MM.1S (cell line): ENCODE measurements at regions not wholly inside any gene's neighbourhood (a gene's known extent, or its start where the extent isn't known, plus 50 kb on each side); places are given as distances from the start of the nearest gene placed in this dataset.

Experiments
- DNase-seq: peaks from one replicate; pipeline ENCODE4 v3.0.0-alpha.2; 2015
- H2AFZ ChIP-seq: fragments of 300-600 bp; sonication (generic); 2 replicates; pipeline ENCODE4 v1.6.0; 2016; ENCODE audit warnings: antibody characterized with exemption, low read length
- H3F3A ChIP-seq: fragments of 300-600 bp; sonication (generic); 2 replicates; pipeline ENCODE4 v1.6.1; 2016; ENCODE audit warnings: mild to moderate bottlenecking, antibody characterized with exemption, low read length, moderate library complexity, mixed read lengths; ENCODE audit not compliant: insufficient read depth
- H3K27ac ChIP-seq: fragments of 300-600 bp; sonication (generic); 2 replicates; pipeline ENCODE4 v1.5.1; 2016; ENCODE audit warnings: mild to moderate bottlenecking, low read length
- H3K27me3 ChIP-seq: fragments of 300-600 bp; sonication (generic); replicated peaks from 2 replicates; pipeline ENCODE4 v1.6.0; 2016; ENCODE audit warnings: low read length; ENCODE audit not compliant: insufficient read depth
- H3K36me3 ChIP-seq: fragments of 300-600 bp; sonication (generic); replicated peaks from 2 replicates; pipeline ENCODE4 v1.6.1; 2016; ENCODE audit warnings: mild to moderate bottlenecking, low read length, mixed read lengths; ENCODE audit not compliant: insufficient read depth
- H3K4me1 ChIP-seq: fragments of 300-600 bp; sonication (generic); 2 replicates; pipeline ENCODE4 v1.6.1; 2016; ENCODE audit warnings: low read length, mixed read lengths
- H3K4me2 ChIP-seq: fragments of 300-600 bp; sonication (generic); 2 replicates; pipeline ENCODE4 v1.6.0; 2016; ENCODE audit warnings: low read depth, low read length
- H3K4me3 ChIP-seq: fragments of 300-600 bp; sonication (generic); 2 replicates; pipeline ENCODE4 v1.5.1; 2016; ENCODE audit warnings: low read length, mixed read lengths
- H3K79me2 ChIP-seq: fragments of 300-600 bp; sonication (generic); 2 replicates; pipeline ENCODE4 v1.6.1; 2016; ENCODE audit warnings: mixed run types, low read length, mixed read lengths
- H3K9ac ChIP-seq: fragments of 300-600 bp; sonication (generic); 2 replicates; pipeline ENCODE4 v1.6.1; 2016; ENCODE audit warnings: low read length, mixed read lengths
- H3K9me2 ChIP-seq: fragments of 300-600 bp; sonication (generic); replicated peaks from 2 replicates; pipeline ENCODE4 v1.6.1; 2016; ENCODE audit warnings: mild to moderate bottlenecking, low read length, mixed read lengths; ENCODE audit not compliant: insufficient read depth
- H3K9me3 ChIP-seq: fragments of 300-600 bp; sonication (generic); replicated peaks from 2 replicates; pipeline ENCODE4 v1.6.1; 2016; ENCODE audit warnings: mild to moderate bottlenecking, low read length, mixed read lengths; ENCODE audit not compliant: insufficient read depth
- H4K20me1 ChIP-seq: fragments of 300-600 bp; sonication (generic); 2 replicates; pipeline ENCODE4 v1.6.1; 2016; ENCODE audit warnings: mild to moderate bottlenecking, low read length, moderate library complexity, mixed read lengths; ENCODE audit not compliant: insufficient read depth
- EZH2 ChIP-seq: fragments of 300-600 bp; sonication (generic); optimal IDR thresholded peaks from 2 replicates; pipeline ENCODE3; 2017; ENCODE audit warnings: low read depth, mild to moderate bottlenecking, antibody characterized with exemption, low read length, mixed read lengths
- EZH2phosphoT487 ChIP-seq: fragments of 300-600 bp; sonication (generic); IDR thresholded peaks from 2 replicates; pipeline ENCODE4 v1.6.1; 2018; ENCODE audit warnings: antibody characterized with exemption, low read length
- TF ChIP-seq, protein P1 (sequence below): fragments of 300-600 bp; sonication (generic); IDR thresholded peaks from 2 replicates; pipeline ENCODE4 v1.5.1; 2016; ENCODE audit warnings: antibody characterized with exemption, low read length, mixed read lengths

DNA sequence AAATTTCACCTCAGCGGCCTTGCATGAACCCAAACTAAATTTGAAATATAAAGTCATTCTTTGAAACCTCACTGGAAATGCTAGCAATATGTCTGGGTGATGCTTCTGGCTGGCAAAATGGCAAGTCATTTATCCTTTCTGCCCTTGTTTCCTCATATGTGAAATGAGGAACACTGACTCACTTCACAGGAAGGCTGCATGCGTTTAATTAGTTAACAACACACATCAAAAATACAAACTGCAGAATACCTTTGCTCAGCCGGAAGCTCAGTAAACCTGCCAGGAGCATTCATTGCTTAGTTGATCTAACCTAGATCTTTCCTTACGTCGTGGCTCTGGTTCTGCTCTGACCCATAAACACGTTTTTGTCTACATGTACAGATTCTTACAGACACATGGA lies 214.2 kb upstream of the ACVR2A start:
- Histone ChIP-seq H3K4me2 (no peak overlapping the region), H2AFZ (no peak overlapping the region), H3K4me3 (no peak overlapping the region), H3K79me2 (no peaks in the 10 kb centered on the region), H3K9me3 (no peaks in the 10 kb centered on the region), H3F3A (no peaks in the 10 kb centered on the region), H3K36me3 (no peaks in the 10 kb centered on the region), H3K27me3 (no peaks in the 10 kb centered on the region), H3K4me1 (no peaks in the 10 kb centered on the region), H3K9ac (no peak overlapping the region), H3K9me2 (no peaks in the 10 kb centered on the region), H4K20me1 (no peaks in the 10 kb centered on the region), H3K27ac (no peak overlapping the region)
- TF ChIP-seq, protein P1, sequence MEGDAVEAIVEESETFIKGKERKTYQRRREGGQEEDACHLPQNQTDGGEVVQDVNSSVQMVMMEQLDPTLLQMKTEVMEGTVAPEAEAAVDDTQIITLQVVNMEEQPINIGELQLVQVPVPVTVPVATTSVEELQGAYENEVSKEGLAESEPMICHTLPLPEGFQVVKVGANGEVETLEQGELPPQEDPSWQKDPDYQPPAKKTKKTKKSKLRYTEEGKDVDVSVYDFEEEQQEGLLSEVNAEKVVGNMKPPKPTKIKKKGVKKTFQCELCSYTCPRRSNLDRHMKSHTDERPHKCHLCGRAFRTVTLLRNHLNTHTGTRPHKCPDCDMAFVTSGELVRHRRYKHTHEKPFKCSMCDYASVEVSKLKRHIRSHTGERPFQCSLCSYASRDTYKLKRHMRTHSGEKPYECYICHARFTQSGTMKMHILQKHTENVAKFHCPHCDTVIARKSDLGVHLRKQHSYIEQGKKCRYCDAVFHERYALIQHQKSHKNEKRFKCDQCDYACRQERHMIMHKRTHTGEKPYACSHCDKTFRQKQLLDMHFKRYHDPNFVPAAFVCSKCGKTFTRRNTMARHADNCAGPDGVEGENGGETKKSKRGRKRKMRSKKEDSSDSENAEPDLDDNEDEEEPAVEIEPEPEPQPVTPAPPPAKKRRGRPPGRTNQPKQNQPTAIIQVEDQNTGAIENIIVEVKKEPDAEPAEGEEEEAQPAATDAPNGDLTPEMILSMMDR: no peak
- no peak for TF ChIP-seq EZH2phosphoT487
- TF ChIP-seq EZH2: no peak
- no peak for DNase-seq

DNA sequence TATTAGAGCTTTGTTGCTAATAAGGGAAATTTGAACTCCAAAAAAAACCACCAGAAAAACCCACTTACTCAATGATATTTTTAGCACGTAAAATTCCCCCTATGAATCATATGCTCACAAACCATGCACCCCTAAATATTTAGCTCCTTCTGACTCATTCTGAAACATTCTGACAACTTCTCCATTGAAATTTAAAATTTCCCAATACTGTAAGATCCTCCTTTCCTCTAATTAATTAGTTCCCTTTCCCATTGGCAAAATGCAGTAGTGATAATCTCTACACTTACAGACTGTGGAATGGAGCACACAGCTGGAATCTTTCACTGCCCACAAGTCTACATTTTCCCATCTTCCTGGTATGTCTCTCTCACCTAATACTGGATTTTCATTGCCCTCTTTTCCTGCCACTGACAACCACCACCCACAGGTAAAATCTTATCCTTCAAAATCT lies 215.8 kb upstream of the ACVR2A start:
- Histone ChIP-seq H3K79me2 (no peaks in the 10 kb centered on the region), H3K4me2 (no peak overlapping the region), H3K27ac (no peak overlapping the region), H3K4me1 (no peaks in the 10 kb centered on the region), H3K9me2 (no peaks in the 10 kb centered on the region), H4K20me1 (no peaks in the 10 kb centered on the region), H3K9me3 (no peaks in the 10 kb centered on the region), H3K27me3 (no peaks in the 10 kb centered on the region), H3K4me3 (no peak overlapping the region), H3K9ac (no peak overlapping the region), H3K36me3 (no peaks in the 10 kb centered on the region), H2AFZ (no peak overlapping the region), H3F3A (no peaks in the 10 kb centered on the region)
- DNase-seq: no peak
- TF ChIP-seq EZH2phosphoT487: no peak
- TF ChIP-seq, protein P1: no peak
- TF ChIP-seq EZH2: no peak

DNA sequence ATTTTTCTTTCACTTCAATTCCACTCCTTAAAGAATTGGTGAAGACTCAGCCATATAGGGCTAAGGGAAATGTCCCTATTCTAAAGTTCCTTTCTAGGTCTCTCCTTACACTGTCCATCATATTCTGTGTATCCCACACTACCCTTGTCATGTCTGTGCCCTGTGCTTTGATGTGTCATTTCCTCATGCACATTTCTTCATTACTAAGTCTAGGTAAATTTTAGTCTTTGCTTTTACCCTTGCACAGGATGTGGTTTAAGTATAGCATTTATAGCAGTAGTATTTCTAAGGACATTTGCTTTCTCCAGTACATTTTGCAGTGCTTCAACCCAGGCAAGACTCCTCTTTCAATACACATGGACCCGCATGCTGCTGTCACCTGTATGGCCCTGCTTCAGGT lies 221.5 kb upstream of the ACVR2A start:
- no peaks in the 10 kb centered on the region for H4K20me1 ChIP-seq
- H3K4me3 ChIP-seq: no peak overlapping the region
- H3K9me3 ChIP-seq: no peaks in the 10 kb centered on the region
- no peak overlapping the region for H3K9ac ChIP-seq
- TF ChIP-seq, protein P1: no peak
- no peak for TF ChIP-seq EZH2
- TF ChIP-seq EZH2phosphoT487: no peak
- H3K9me2 ChIP-seq: no peaks in the 10 kb centered on the region
- no peaks in the 10 kb centered on the region for H3K79me2 ChIP-seq
- H3F3A ChIP-seq: no peaks in the 10 kb centered on the region
- no peaks in the 10 kb centered on the region for H3K4me1 ChIP-seq
- peak; percentile 31 for DNase-seq
- no peaks in the 10 kb centered on the region for H3K27me3 ChIP-seq
- H3K4me2 ChIP-seq: no peak overlapping the region
- no peak overlapping the region for H3K27ac ChIP-seq
- H2AFZ ChIP-seq: no peak overlapping the region
- H3K36me3 ChIP-seq: no peaks in the 10 kb centered on the region
